Spleen (tissue), 11 donors: ENCODE measurements at regions not wholly inside any gene's neighbourhood (a gene's known extent, or its start where the extent isn't known, plus 50 kb on each side); places are given as distances from the start of the nearest gene placed in this dataset.
A peak's percentile ranks its signal among the peaks of the same experiment; 100 is the strongest.

Source experiments
- DNase-seq: peaks from one replicate; pipeline ENCODE4 v3.0.0-alpha.2; 2020
- H3K27ac ChIP-seq, 8 donors: fragments of 200-600 bp; sonication (generic) in 7 of 8; 1 replicate in 4 of 8; 2 replicates in 4 of 8; pipeline versions ENCODE4 v1.5.0 to v1.8.0; 2016 to 2021; ENCODE audit warnings: inconsistent platforms in 4 of 8, mild to moderate bottlenecking in 4 of 8, moderate library complexity in 1 of 8
- H3K27me3 ChIP-seq, 7 donors: fragments of 200-600 bp; sonication (generic) in 6 of 7; replicated peaks in 1 of 7; 1 replicate in 4 of 7; 2 replicates in 3 of 7; pipeline versions ENCODE4 v1.5.0 to v1.8.0; 2016 to 2021; ENCODE audit warnings: inconsistent platforms in 3 of 7, mild to moderate bottlenecking in 1 of 7
- H3K36me3 ChIP-seq, 6 donors: fragments of 200-600 bp; sonication (generic) in 5 of 6; 1 replicate in 4 of 6; 2 replicates in 2 of 6; pipeline versions ENCODE4 v1.5.0 to v1.8.0; 2016 to 2021; ENCODE audit warnings: inconsistent platforms in 2 of 6
- H3K4me1 ChIP-seq, 6 donors: fragments of 200-600 bp; sonication (generic) in 5 of 6; 1 replicate in 3 of 6; 2 replicates in 3 of 6; pipeline versions ENCODE4 v1.5.0 to v1.8.0; 2016 to 2021; ENCODE audit warnings: inconsistent platforms in 3 of 6
- H3K4me3 ChIP-seq, 8 donors: fragments of 200-600 bp; sonication (generic) in 7 of 8; 1 replicate in 4 of 8; 2 replicates in 4 of 8; pipeline versions ENCODE4 v1.5.0 to v1.8.0; 2016 to 2021; ENCODE audit warnings: inconsistent platforms in 4 of 8, mild to moderate bottlenecking in 4 of 8, moderate library complexity in 2 of 8
- H3K9me3 ChIP-seq, 8 donors: fragments of 200-600 bp; sonication (generic) in 7 of 8; 1 replicate in 4 of 8; 2 replicates in 4 of 8; pipeline versions ENCODE4 v1.5.0 to v1.8.0; 2016 to 2021; ENCODE audit warnings: inconsistent platforms in 4 of 8
- POLR2A ChIP-seq, 3 donors: fragments of 450-650 bp; IDR thresholded peaks; one replicate each; pipeline ENCODE4 v1.5.1; 2017; ENCODE audit warnings: antibody characterized with exemption in 3 of 3, mild to moderate bottlenecking in 1 of 3
- POLR2AphosphoS5 ChIP-seq, 3 donors: sonication (generic); formaldehyde crosslinking; IDR thresholded peaks; one replicate each; pipeline ENCODE4 v1.5.1; 2017; ENCODE audit warnings: antibody characterized with exemption in 3 of 3
- WGBS, 5 donors: extraction: QIAGEN DNeasy Blood & Tissue Kit in 3 of 5; methylation state at CpG; one replicate each; pipeline versions ENCODE4 v1.1.5 to v1.1.7; 2013 to 2018; 5-methylcytosine and 5-hydroxymethylcytosine counted together
- intact Hi-C: fragments of 100-400 bp; cut with DNase I; formaldehyde crosslinking; loops from one replicate; pipeline ENCODE4 v1.15.0; 2023; ENCODE audit warnings: low total_unique reads
- TF ChIP-seq, protein P1 (sequence below), 11 experiments: fragments of 200-600 bp in 7 of 11; fragments of 450-650 bp in 4 of 11; sonication (generic) in 4 of 11; IDR thresholded peaks in 8 of 11; conservative IDR thresholded peaks in 3 of 11; 1 replicate in 7 of 11; 2 replicates in 4 of 11; pipeline versions ENCODE4 v1.4.0 to v1.8.0; 2016 to 2021; ENCODE audit warnings: antibody characterized with exemption in 11 of 11, inconsistent platforms in 4 of 11, mild to moderate bottlenecking in 1 of 11
- donor health status: healthy with polysubstance abuse.
- donor health status: DM: no; HTN: no; CAD: no; lungs with moderate emphysema.
- donor health status: DM: no; HTN: no; CAD: no.
- donor health status: Bipolar disorder and iron deficiency.
- donor health status: healthy.
- donor health status: DM: no; HTN: no; CAD: no.
- donor health status: DM: yes; HTN: yes; CAD: no.

- Histone ChIP-seq H3K9me3 (no peaks in the 10 kb centered on the region), H3K4me1 (peaks cover 0 to 22% (median 0%) of the 10 kb centered on the region in 6 donors), H3K4me3 (no peak overlapping the region), H3K27ac (no peak overlapping the region), H3K36me3 (no peaks in the 10 kb centered on the region), H3K27me3 (peaks cover 0 to 9% (median 0%) of the 10 kb centered on the region in 7 donors)
- peak; percentile 32 for DNase-seq
- intact Hi-C loops: no loop called here
- WGBS, 5 donors: 72 to 80% (median 76%) methylated on average over 7 of the region's 7 CpGs
- TF ChIP-seq POLR2A (IDR thresholded peaks at IDR 0.05) (no peak), POLR2AphosphoS5 (IDR thresholded peaks at IDR 0.05) (no peak)
- TF ChIP-seq, protein P1, sequence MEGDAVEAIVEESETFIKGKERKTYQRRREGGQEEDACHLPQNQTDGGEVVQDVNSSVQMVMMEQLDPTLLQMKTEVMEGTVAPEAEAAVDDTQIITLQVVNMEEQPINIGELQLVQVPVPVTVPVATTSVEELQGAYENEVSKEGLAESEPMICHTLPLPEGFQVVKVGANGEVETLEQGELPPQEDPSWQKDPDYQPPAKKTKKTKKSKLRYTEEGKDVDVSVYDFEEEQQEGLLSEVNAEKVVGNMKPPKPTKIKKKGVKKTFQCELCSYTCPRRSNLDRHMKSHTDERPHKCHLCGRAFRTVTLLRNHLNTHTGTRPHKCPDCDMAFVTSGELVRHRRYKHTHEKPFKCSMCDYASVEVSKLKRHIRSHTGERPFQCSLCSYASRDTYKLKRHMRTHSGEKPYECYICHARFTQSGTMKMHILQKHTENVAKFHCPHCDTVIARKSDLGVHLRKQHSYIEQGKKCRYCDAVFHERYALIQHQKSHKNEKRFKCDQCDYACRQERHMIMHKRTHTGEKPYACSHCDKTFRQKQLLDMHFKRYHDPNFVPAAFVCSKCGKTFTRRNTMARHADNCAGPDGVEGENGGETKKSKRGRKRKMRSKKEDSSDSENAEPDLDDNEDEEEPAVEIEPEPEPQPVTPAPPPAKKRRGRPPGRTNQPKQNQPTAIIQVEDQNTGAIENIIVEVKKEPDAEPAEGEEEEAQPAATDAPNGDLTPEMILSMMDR (IDR thresholded peaks at IDR 0.05 in 8 of 11, conservative IDR thresholded peaks at IDR 0.05 in 3 of 11): no peak
These were observed 91.3 kb upstream of the SEC11C start for GRCh38 chr18:59048378-59048777.

- WGBS, 5 donors: 76 to 82% (median 79%) methylated on average over 14 of the region's 14 CpGs
- peaks cover 0 to 9% (median 0%) of the 10 kb centered on the region in 7 donors for H3K27me3 ChIP-seq
- intact Hi-C loops: no loop called here
- peaks cover 0 to 22% (median 0%) of the 10 kb centered on the region in 6 donors for H3K4me1 ChIP-seq
- TF ChIP-seq POLR2AphosphoS5 (IDR thresholded peaks at IDR 0.05) (no peak), POLR2A (IDR thresholded peaks at IDR 0.05) (no peak)
- TF ChIP-seq, protein P1 (IDR thresholded peaks at IDR 0.05 in 8 of 11, conservative IDR thresholded peaks at IDR 0.05 in 3 of 11): no peak
- H3K4me3 ChIP-seq: no peak overlapping the region
- peak; percentile 56 for DNase-seq
- H3K36me3 ChIP-seq: no peaks in the 10 kb centered on the region
- H3K27ac ChIP-seq: no peak overlapping the region
- H3K9me3 ChIP-seq: no peaks in the 10 kb centered on the region
These were observed 89.7 kb upstream of the SEC11C start for GRCh38 chr18:59049721-59050660.

DNA sequence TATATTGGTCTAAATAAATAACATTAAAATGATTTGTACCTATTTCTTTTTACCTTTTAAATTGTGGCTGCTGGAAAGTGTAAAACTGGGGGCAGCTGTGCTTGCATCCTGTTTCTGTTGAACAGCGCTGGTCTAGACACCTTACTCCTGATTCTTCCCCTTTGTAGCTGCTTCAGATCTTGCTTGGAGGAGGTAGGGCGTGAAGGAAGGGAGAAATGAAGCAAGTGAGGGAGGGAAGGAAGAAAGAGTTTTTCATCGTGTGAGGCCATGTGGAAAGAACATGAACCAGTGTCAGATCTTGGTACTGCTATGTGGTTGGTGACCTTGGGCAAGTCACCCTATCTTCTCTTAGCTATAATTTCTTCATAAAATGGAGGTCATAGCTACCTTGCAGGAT, 89.0 kb upstream of the SEC11C start:
- intact Hi-C loops: no loop called here
- no peak for TF ChIP-seq POLR2A (IDR thresholded peaks at IDR 0.05)
- TF ChIP-seq, protein P1 (IDR thresholded peaks at IDR 0.05 in 8 of 11, conservative IDR thresholded peaks at IDR 0.05 in 3 of 11): peak in 2 of 11 experiments; percentile 9 to 18

GRCh38 chr18:59051470-59052165, 88.1 kb upstream of the SEC11C start:
- Histone ChIP-seq H3K4me1 (peaks cover 0 to 23% (median 2%) of the 10 kb centered on the region in 6 donors), H3K4me3 (no peak overlapping the region), H3K9me3 (no peaks in the 10 kb centered on the region), H3K36me3 (no peaks in the 10 kb centered on the region), H3K27me3 (peaks cover 0 to 9% (median 0%) of the 10 kb centered on the region in 7 donors), H3K27ac (peak overlapping the region in 1 of 8 donors; percentile 11)
- intact Hi-C loops: no loop called here
- TF ChIP-seq, protein P1 (IDR thresholded peaks at IDR 0.05 in 8 of 11, conservative IDR thresholded peaks at IDR 0.05 in 3 of 11): no peak
- TF ChIP-seq POLR2AphosphoS5 (IDR thresholded peaks at IDR 0.05): no peak
- no peak for TF ChIP-seq POLR2A (IDR thresholded peaks at IDR 0.05)
- WGBS, 5 donors: 85 to 94% (median 89%) methylated on average over 10 to 12 of the region's 12 CpGs
- DNase-seq: peak; percentile 67

More for the DNA sequence above, 89.0 kb upstream of the SEC11C start:
- WGBS, 5 donors: 52 to 61% (median 55%) methylated on average over 3 of the region's 3 CpGs
- Histone ChIP-seq H3K9me3 (no peaks in the 10 kb centered on the region), H3K4me3 (no peak overlapping the region), H3K36me3 (no peaks in the 10 kb centered on the region), H3K4me1 (peaks cover 0 to 22% (median 0%) of the 10 kb centered on the region in 6 donors), H3K27ac (no peak overlapping the region), H3K27me3 (peaks cover 0 to 9% (median 0%) of the 10 kb centered on the region in 7 donors)
- DNase-seq: peak; percentile 14
